Sigmoid colon (tissue), 4 donors: ENCODE measurements at regions not wholly inside any gene's neighbourhood (a gene's known extent, or its start where the extent isn't known, plus 50 kb on each side); places are given as distances from the start of the nearest gene placed in this dataset.

Experiments used
- POLR2AphosphoS5 ChIP-seq, 4 donors: sonication (generic); formaldehyde crosslinking; IDR thresholded peaks; one replicate each; pipeline ENCODE4 v1.6.1; 2017; ENCODE audit warnings: antibody characterized with exemption in 4 of 4
- TF ChIP-seq, protein P1 (sequence below), 4 experiments: fragments of 450-650 bp in 3 of 4; fragments of 200-600 bp in 1 of 4; IDR thresholded peaks; one replicate each; pipeline ENCODE4 v1.5.1; 2016 to 2019; ENCODE audit warnings: antibody characterized with exemption in 4 of 4, mild to moderate bottlenecking in 3 of 4, moderate library complexity in 2 of 4

DNA sequence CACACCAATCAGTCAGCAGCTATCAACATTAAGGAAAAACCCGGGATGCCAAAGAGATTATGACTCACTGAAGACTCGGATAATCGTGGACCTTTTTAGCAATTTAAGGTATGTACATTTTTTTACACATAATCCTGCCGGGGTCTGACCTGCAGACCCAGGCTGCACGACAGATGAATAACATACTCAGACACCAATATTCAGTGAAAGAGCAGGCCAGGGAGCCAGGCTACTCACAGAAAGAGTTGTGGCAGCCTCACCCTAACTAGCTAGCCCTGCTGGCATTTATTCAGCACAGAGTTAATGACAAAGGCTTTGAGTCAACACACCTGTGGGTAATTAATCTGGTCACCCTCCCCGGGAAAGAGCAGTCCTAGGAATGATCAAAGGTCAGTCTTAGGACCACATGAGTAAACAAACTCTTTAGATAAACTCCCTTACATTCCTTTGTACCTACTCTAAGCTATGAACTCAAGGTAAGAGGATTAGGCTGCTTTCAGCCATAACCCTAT lies 727.5 kb downstream of the TBL1XR1 start:
- TF ChIP-seq, protein P1, sequence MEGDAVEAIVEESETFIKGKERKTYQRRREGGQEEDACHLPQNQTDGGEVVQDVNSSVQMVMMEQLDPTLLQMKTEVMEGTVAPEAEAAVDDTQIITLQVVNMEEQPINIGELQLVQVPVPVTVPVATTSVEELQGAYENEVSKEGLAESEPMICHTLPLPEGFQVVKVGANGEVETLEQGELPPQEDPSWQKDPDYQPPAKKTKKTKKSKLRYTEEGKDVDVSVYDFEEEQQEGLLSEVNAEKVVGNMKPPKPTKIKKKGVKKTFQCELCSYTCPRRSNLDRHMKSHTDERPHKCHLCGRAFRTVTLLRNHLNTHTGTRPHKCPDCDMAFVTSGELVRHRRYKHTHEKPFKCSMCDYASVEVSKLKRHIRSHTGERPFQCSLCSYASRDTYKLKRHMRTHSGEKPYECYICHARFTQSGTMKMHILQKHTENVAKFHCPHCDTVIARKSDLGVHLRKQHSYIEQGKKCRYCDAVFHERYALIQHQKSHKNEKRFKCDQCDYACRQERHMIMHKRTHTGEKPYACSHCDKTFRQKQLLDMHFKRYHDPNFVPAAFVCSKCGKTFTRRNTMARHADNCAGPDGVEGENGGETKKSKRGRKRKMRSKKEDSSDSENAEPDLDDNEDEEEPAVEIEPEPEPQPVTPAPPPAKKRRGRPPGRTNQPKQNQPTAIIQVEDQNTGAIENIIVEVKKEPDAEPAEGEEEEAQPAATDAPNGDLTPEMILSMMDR (IDR thresholded peaks at IDR 0.05): no peak
- TF ChIP-seq POLR2AphosphoS5 (IDR thresholded peaks at IDR 0.05): no peak
